ENCODE measurements at regions not wholly inside any gene's neighbourhood (a gene's known extent, or its start where the extent isn't known, plus 50 kb on each side); places are given as distances from the start of the nearest gene placed in this dataset.

- Histone ChIP-seq H3K9ac (ENCODE audit: low read length) (no peak overlapping the region), H3K36me3 (ENCODE audit: low read depth, low read length) (no peaks in the 10 kb centered on the region), H3K27me3 (ENCODE audit: low read length) (peaks cover 64% of the 10 kb centered on the region), H4K20me1 (ENCODE audit: low read length) (no peaks in the 10 kb centered on the region), H3K9me2 (replicated peaks; ENCODE audit: low read length) (no peaks in the 10 kb centered on the region), H3K4me1 (ENCODE audit: insufficient read depth, low read length) (no peaks in the 10 kb centered on the region), H3K79me2 (ENCODE audit: low read length) (no peaks in the 10 kb centered on the region), H2AFZ (ENCODE audit: low read length) (no peak overlapping the region), H3K4me3 (ENCODE audit: low read length) (no peak overlapping the region), H3K27ac (ENCODE audit: low read length) (no peak overlapping the region), H3F3A (ENCODE audit: low read length, unreplicated experiment) (no peaks in the 10 kb centered on the region), H3K4me2 (ENCODE audit: low read length) (no peak overlapping the region), H3K9me3 (ENCODE audit: low read length) (no peaks in the 10 kb centered on the region)
- ChIA-PET POLR2A (ENCODE audit: unreplicated experiment) (no interaction called here), CTCF (no interaction called here)
- DNase-seq (no peak), ATAC-seq (no peak)
- TF ChIP-seq CTCF (conservative IDR thresholded peaks at IDR 0.05; ENCODE audit: low read depth, low read length) (no peak), EZH2phosphoT487 (IDR thresholded peaks at IDR 0.05; ENCODE audit: borderline replicate concordance, low read length) (no peak), EZH2 (IDR thresholded peaks at IDR 0.05; ENCODE audit: low read length, unreplicated experiment) (no peak)
- BruUV-seq (replicated peaks) = no TSS peak
- intact Hi-C loops (cut with micrococcal nuclease) = no loop called here
These were observed 56.6 kb upstream of the KCNG1 start for GRCh38 chr20:51079488-51079887.

- H3K4me2 ChIP-seq (ENCODE audit: low read length) = no peak overlapping the region
- intact Hi-C loops (cut with micrococcal nuclease) = no loop called here
- H3K4me1 ChIP-seq (ENCODE audit: insufficient read depth, low read length) = no peaks in the 10 kb centered on the region
- no peaks in the 10 kb centered on the region for H3K9me2 ChIP-seq (replicated peaks; ENCODE audit: low read length)
- no peak overlapping the region for H3K4me3 ChIP-seq (ENCODE audit: low read length)
- no peak overlapping the region for H2AFZ ChIP-seq (ENCODE audit: low read length)
- no peaks in the 10 kb centered on the region for H4K20me1 ChIP-seq (ENCODE audit: low read length)
- no peaks in the 10 kb centered on the region for H3K36me3 ChIP-seq (ENCODE audit: low read depth, low read length)
- no peaks in the 10 kb centered on the region for H3F3A ChIP-seq (ENCODE audit: low read length, unreplicated experiment)
- no peak overlapping the region for H3K27ac ChIP-seq (ENCODE audit: low read length)
- TF ChIP-seq CTCF (conservative IDR thresholded peaks at IDR 0.05; ENCODE audit: low read depth, low read length) (no peak), EZH2phosphoT487 (IDR thresholded peaks at IDR 0.05; ENCODE audit: borderline replicate concordance, low read length) (no peak), EZH2 (IDR thresholded peaks at IDR 0.05; ENCODE audit: low read length, unreplicated experiment) (no peak)
- no peaks in the 10 kb centered on the region for H3K9me3 ChIP-seq (ENCODE audit: low read length)
- ChIA-PET POLR2A (ENCODE audit: unreplicated experiment) (interaction anchor here (0.6 kb wide), 1 partner anchor 8 kb away, joined by 14 read pairs; no protein-coding TSS in a partner anchor), CTCF (no interaction called here)
- no peak overlapping the region for H3K9ac ChIP-seq (ENCODE audit: low read length)
- no peaks in the 10 kb centered on the region for H3K79me2 ChIP-seq (ENCODE audit: low read length)
- peaks cover 50% of the 10 kb centered on the region for H3K27me3 ChIP-seq (ENCODE audit: low read length)
- ATAC-seq (no peak), DNase-seq (no peak)
- BruUV-seq (replicated peaks) = no TSS peak
These were observed 54.8 kb upstream of the KCNG1 start for GRCh38 chr20:51077686-51078060.

GRCh38 chr20:51076786-51077685 is 54.1 kb upstream of the KCNG1 start:
- H3K36me3 ChIP-seq (ENCODE audit: low read depth, low read length) = no peaks in the 10 kb centered on the region
- no peak overlapping the region for H3K4me2 ChIP-seq (ENCODE audit: low read length)
- H2AFZ ChIP-seq (ENCODE audit: low read length) = no peak overlapping the region

More at GRCh38 chr20:51076786-51077685, 54.1 kb upstream of the KCNG1 start:
- Histone ChIP-seq H3K4me3 (ENCODE audit: low read length) (no peak overlapping the region), H3K4me1 (ENCODE audit: insufficient read depth, low read length) (no peaks in the 10 kb centered on the region), H3F3A (ENCODE audit: low read length, unreplicated experiment) (no peaks in the 10 kb centered on the region), H3K9ac (ENCODE audit: low read length) (no peak overlapping the region), H3K27me3 (ENCODE audit: low read length) (peaks cover 50% of the 10 kb centered on the region), H3K27ac (ENCODE audit: low read length) (no peak overlapping the region), H3K9me2 (replicated peaks; ENCODE audit: low read length) (no peaks in the 10 kb centered on the region), H3K9me3 (ENCODE audit: low read length) (no peaks in the 10 kb centered on the region), H4K20me1 (ENCODE audit: low read length) (no peaks in the 10 kb centered on the region), H3K79me2 (ENCODE audit: low read length) (no peaks in the 10 kb centered on the region)
- intact Hi-C loops (cut with micrococcal nuclease) = no loop called here
- BruUV-seq (replicated peaks) = no TSS peak
- TF ChIP-seq EZH2phosphoT487 (IDR thresholded peaks at IDR 0.05; ENCODE audit: borderline replicate concordance, low read length) = no peak
- TF ChIP-seq EZH2 (IDR thresholded peaks at IDR 0.05; ENCODE audit: low read length, unreplicated experiment) = no peak
- TF ChIP-seq CTCF (conservative IDR thresholded peaks at IDR 0.05; ENCODE audit: low read depth, low read length) = no peak; the same call in 1 of the 2 replicates
- DNase-seq (no peak), ATAC-seq (no peak)
- POLR2A ChIA-PET (ENCODE audit: unreplicated experiment) = interaction anchor here (0.6 kb wide), 1 partner anchor 9 kb away, joined by 14 read pairs; no protein-coding TSS in a partner anchor
- CTCF ChIA-PET = no interaction called here

Measured in PC-3 (cell line).